NCI-H2171 (cell line): ENCODE measurements at regions not wholly inside any gene's neighbourhood (a gene's known extent, or its start where the extent isn't known, plus 50 kb on each side); places are given as distances from the start of the nearest gene placed in this dataset.
"Not testable (repeated sequence)": the region's sequence is repeated elsewhere in the genome, so short reads cannot be mapped to it uniquely, and the experiment has no call there.

Experiments used
- DNase-seq: peaks from one replicate; lab custom pipeline; 2025; lab: John Stamatoyannopoulos, UW

- no peak for DNase-seq
Observed at GRCh38 chr4:59712470-59712869, 1487.7 kb upstream of the ADGRL3 start.

- not testable (repeated sequence) for DNase-seq
Observed at GRCh38 chr4:59724286-59724685, 1475.8 kb upstream of the ADGRL3 start.

- no peak for DNase-seq
Observed at GRCh38 chr4:59727745-59728144, 1472.4 kb upstream of the ADGRL3 start.

- DNase-seq: no peak
Observed at GRCh38 chr4:59728496-59728895, 1471.6 kb upstream of the ADGRL3 start.

- DNase-seq: no peak
Observed at GRCh38 chr4:59729321-59729720, 1470.8 kb upstream of the ADGRL3 start.

- no peak for DNase-seq
Observed at GRCh38 chr4:59748433-59748832, 1451.7 kb upstream of the ADGRL3 start.

- no peak for DNase-seq
Observed at GRCh38 chr4:59759082-59759825, 1440.9 kb upstream of the ADGRL3 start.

GRCh38 chr4:59762344-59762743 is 1437.8 kb upstream of the ADGRL3 start:
- no peak for DNase-seq

GRCh38 chr4:59770601-59771264 is 1429.4 kb upstream of the ADGRL3 start:
- DNase-seq: no peak

- DNase-seq: no peak
Observed at GRCh38 chr4:59772641-59773139, 1427.4 kb upstream of the ADGRL3 start.

- not testable (repeated sequence) for DNase-seq
Observed at GRCh38 chr4:59780271-59780670, 1419.9 kb upstream of the ADGRL3 start.

- DNase-seq: no peak
Observed at GRCh38 chr4:59805176-59805575, 1395.0 kb upstream of the ADGRL3 start.

GRCh38 chr4:59814402-59815010 is 1385.6 kb upstream of the ADGRL3 start:
- no peak for DNase-seq

- no peak for DNase-seq
Observed at GRCh38 chr4:59818656-59819055, 1381.5 kb upstream of the ADGRL3 start.

- DNase-seq: no peak
Observed at GRCh38 chr4:59823311-59823710, 1376.8 kb upstream of the ADGRL3 start.

- no peak for DNase-seq
Observed at GRCh38 chr4:59825104-59825503, 1375.0 kb upstream of the ADGRL3 start.

- DNase-seq: no peak
Observed at GRCh38 chr4:59831746-59832145, 1368.4 kb upstream of the ADGRL3 start.

GRCh38 chr4:59834943-59835342 is 1365.2 kb upstream of the ADGRL3 start:
- DNase-seq: no peak

GRCh38 chr4:59837751-59838150 is 1362.4 kb upstream of the ADGRL3 start:
- no peak for DNase-seq

GRCh38 chr4:59838236-59838635 is 1361.9 kb upstream of the ADGRL3 start:
- no peak for DNase-seq

- DNase-seq: no peak
Observed at GRCh38 chr4:59841698-59842097, 1358.4 kb upstream of the ADGRL3 start.

- DNase-seq: no peak
Observed at GRCh38 chr4:59848457-59848856, 1351.7 kb upstream of the ADGRL3 start.
